Endothelial cell of umbilical vein (primary cell): ENCODE measurements at regions not wholly inside any gene's neighbourhood (a gene's known extent, or its start where the extent isn't known, plus 50 kb on each side); places are given as distances from the start of the nearest gene placed in this dataset.

Experiments used
- EZH2 ChIP-seq: IDR thresholded peaks from 2 replicates; pipeline ENCODE4 v1.6.1; 2012; ENCODE audit warnings: borderline replicate concordance, low read depth, mild to moderate bottlenecking, moderate library complexity, low read length, inconsistent platforms; ENCODE audit not compliant: severe bottlenecking
- FOS ChIP-seq: IDR thresholded peaks from 2 replicates; pipeline ENCODE4 v1.6.1; 2011; ENCODE audit warnings: mild to moderate bottlenecking, low read length, moderate library complexity, borderline replicate concordance; ENCODE audit not compliant: insufficient read depth
- MYC ChIP-seq: IDR thresholded peaks from one replicate; pipeline ENCODE4 v1.6.1; 2011; ENCODE audit warnings: mild to moderate bottlenecking, low read depth, low read length
- POLR2A ChIP-seq: IDR thresholded peaks from 2 replicates; pipeline ENCODE4 v1.6.1; 2012; ENCODE audit warnings: low read depth, mild to moderate bottlenecking, control low read depth, low read length
- POLR2AphosphoS5 ChIP-seq: IDR thresholded peaks from 2 replicates; pipeline ENCODE4 v1.6.1; 2012; ENCODE audit warnings: low read depth, mild to moderate bottlenecking, control low read depth, low read length, moderate library complexity; ENCODE audit not compliant: insufficient read depth
- TF ChIP-seq, protein P1 (sequence below), 2 donors: IDR thresholded peaks; 1 replicate in 1 of 2; 2 replicates in 1 of 2; pipeline ENCODE4 v1.5.1; 2011; ENCODE audit warnings: low read length in 2 of 2, mild to moderate bottlenecking in 2 of 2, moderate library complexity in 2 of 2, control low read depth in 1 of 2, inconsistent platforms in 1 of 2, low read depth in 1 of 2; ENCODE audit not compliant: insufficient read depth in 1 of 2; ENCODE audit errors: extremely low read depth in 1 of 2
- TF ChIP-seq, protein P2 (sequence below): IDR thresholded peaks from 2 replicates; pipeline ENCODE4 v1.6.1; 2011; ENCODE audit not compliant: insufficient read depth, insufficient read length

DNA sequence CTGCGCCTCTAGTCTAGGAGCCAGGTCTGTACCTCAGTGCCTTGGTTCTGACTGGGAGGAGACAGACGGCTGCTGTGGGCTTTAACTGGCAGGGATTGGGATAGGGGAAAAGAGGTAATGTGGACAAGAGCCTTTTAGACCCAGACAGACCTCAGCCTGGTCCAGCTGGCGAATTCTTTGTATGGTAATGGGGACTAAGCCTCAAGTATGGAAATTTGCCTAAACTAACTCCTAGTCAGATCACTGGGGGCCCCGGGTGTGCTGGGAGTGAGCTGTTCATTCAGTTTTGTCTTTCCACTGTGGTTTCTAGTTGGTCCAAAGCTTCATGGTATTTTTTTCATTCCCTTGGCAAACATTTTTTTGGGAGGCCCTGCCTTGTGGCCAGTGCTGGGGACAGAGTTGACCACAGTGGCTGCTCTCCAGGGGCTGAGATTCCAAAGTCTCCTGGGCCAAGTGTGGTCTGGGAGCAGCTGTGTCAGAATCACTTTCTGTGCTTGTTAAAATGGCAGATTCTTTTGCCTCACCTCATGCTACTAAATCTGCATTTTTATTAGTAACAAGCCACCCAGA is 261.4 kb upstream of the C2CD4B start:
- TF ChIP-seq, protein P1, sequence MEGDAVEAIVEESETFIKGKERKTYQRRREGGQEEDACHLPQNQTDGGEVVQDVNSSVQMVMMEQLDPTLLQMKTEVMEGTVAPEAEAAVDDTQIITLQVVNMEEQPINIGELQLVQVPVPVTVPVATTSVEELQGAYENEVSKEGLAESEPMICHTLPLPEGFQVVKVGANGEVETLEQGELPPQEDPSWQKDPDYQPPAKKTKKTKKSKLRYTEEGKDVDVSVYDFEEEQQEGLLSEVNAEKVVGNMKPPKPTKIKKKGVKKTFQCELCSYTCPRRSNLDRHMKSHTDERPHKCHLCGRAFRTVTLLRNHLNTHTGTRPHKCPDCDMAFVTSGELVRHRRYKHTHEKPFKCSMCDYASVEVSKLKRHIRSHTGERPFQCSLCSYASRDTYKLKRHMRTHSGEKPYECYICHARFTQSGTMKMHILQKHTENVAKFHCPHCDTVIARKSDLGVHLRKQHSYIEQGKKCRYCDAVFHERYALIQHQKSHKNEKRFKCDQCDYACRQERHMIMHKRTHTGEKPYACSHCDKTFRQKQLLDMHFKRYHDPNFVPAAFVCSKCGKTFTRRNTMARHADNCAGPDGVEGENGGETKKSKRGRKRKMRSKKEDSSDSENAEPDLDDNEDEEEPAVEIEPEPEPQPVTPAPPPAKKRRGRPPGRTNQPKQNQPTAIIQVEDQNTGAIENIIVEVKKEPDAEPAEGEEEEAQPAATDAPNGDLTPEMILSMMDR (IDR thresholded peaks at IDR 0.05; ENCODE audit: extremely low read depth in 1 of 2, insufficient read depth in 1 of 2, low read depth in 1 of 2, low read length in 2 of 2): no peak
- no peak for TF ChIP-seq MYC
- TF ChIP-seq POLR2A: no peak
- TF ChIP-seq POLR2AphosphoS5: no peak
- TF ChIP-seq FOS: no peak
- TF ChIP-seq EZH2: no peak
- TF ChIP-seq, protein P2, sequence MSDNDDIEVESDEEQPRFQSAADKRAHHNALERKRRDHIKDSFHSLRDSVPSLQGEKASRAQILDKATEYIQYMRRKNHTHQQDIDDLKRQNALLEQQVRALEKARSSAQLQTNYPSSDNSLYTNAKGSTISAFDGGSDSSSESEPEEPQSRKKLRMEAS: no peak
